SK-N-MC (cell line): ENCODE measurements at regions not wholly inside any gene's neighbourhood (a gene's known extent, or its start where the extent isn't known, plus 50 kb on each side); places are given as distances from the start of the nearest gene placed in this dataset.

Source experiments
- EZH2 ChIP-seq: fragments of 200-600 bp; sonication (generic); IDR thresholded peaks from one replicate; pipeline ENCODE4 v1.6.1; 2017; ENCODE audit warnings: antibody characterized with exemption
- POLR2AphosphoS5 ChIP-seq: IDR thresholded peaks from 2 replicates; pipeline ENCODE4 v1.6.1; 2012; ENCODE audit warnings: mild to moderate bottlenecking, low read depth, low read length, borderline replicate concordance

GRCh38 chr17:77484111-77484510 lies 343.3 kb downstream of the SEC14L1 start:
- TF ChIP-seq EZH2 (no peak), POLR2AphosphoS5 (no peak)
